ENCODE measurements at regions not wholly inside any gene's neighbourhood (a gene's known extent, or its start where the extent isn't known, plus 50 kb on each side); places are given as distances from the start of the nearest gene placed in this dataset.

DNA sequence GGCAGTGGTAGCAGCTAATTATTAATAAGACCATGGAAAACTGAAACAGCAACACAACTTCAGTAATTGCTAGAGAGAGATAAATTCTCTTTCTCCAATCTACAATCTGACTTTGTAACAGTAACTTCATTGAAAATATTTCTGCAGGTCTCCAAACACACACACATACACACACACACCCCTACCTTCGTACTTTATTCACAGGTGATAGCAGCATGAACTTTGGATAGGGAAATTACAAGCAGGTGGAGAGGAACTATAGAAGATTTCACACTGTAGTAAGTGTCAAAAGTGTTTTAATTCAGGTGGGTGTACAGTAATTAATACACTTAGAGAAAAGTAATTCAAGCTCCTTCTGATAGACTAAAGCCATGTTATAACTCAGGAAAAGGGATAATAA, 587.5 kb downstream of the TUSC7 start:
- POLR2A ChIA-PET: no interaction called here

GRCh38 chr3:117297541-117297940, 588.0 kb downstream of the TUSC7 start:
- H3K27me3 ChIP-seq (ENCODE audit: control insufficient read depth in 2 of 2, insufficient read depth in 2 of 2, low read length in 2 of 2): no peaks in the 10 kb centered on the region
- intact Hi-C loops (cut with micrococcal nuclease): no loop called here
- Mint-ChIP-seq H3K27me3 (no peaks in the 10 kb centered on the region), H3K4me3 (no peak overlapping the region), H3K27ac (no peak overlapping the region), H3K4me1 (no peaks in the 10 kb centered on the region), H3K9me3 (peaks cover 0 to 9% (median 0%) of the 10 kb centered on the region in 11 donors), H3K36me3 (no peaks in the 10 kb centered on the region)
- no peak for DNase-seq
- H3K9me3 ChIP-seq (ENCODE audit: control insufficient read depth in 2 of 3, low read length in 3 of 3): no peaks in the 10 kb centered on the region
- ATAC-seq: no peak
- ChIA-PET CTCF (no interaction called here), POLR2A (no interaction called here)
- no peak overlapping the region for H3K27ac ChIP-seq (ENCODE audit: low read depth, low read length)
- H3K36me3 ChIP-seq (ENCODE audit: control insufficient read depth in 2 of 3, insufficient read depth in 3 of 3, low read length in 3 of 3): no peaks in the 10 kb centered on the region
- no peak overlapping the region for H3K4me3 ChIP-seq (ENCODE audit: low read length)
- no peaks in the 10 kb centered on the region for H3K4me1 ChIP-seq (ENCODE audit: control insufficient read depth in 2 of 2, insufficient read depth in 2 of 2, low read length in 2 of 2)

More for the DNA sequence above, 587.5 kb downstream of the TUSC7 start:
- Histone ChIP-seq H3K4me3 (ENCODE audit: low read length) (no peak overlapping the region), H3K27me3 (ENCODE audit: control insufficient read depth in 2 of 2, insufficient read depth in 2 of 2, low read length in 2 of 2) (no peaks in the 10 kb centered on the region), H3K4me1 (ENCODE audit: control insufficient read depth in 2 of 2, insufficient read depth in 2 of 2, low read length in 2 of 2) (no peaks in the 10 kb centered on the region), H3K9me3 (ENCODE audit: control insufficient read depth in 2 of 3, low read length in 3 of 3) (no peaks in the 10 kb centered on the region), H3K27ac (ENCODE audit: low read depth, low read length) (no peak overlapping the region), H3K36me3 (ENCODE audit: control insufficient read depth in 2 of 3, insufficient read depth in 3 of 3, low read length in 3 of 3) (no peaks in the 10 kb centered on the region)
- Mint-ChIP-seq H3K27me3 (no peaks in the 10 kb centered on the region), H3K27ac (no peak overlapping the region), H3K9me3 (peaks cover 0 to 9% (median 0%) of the 10 kb centered on the region in 11 donors), H3K36me3 (no peaks in the 10 kb centered on the region), H3K4me1 (no peaks in the 10 kb centered on the region), H3K4me3 (no peak overlapping the region)
- intact Hi-C loops (cut with micrococcal nuclease): no loop called here
- CTCF ChIA-PET: no interaction called here
- no peak for DNase-seq
- ATAC-seq: no peak

- H3K4me1 Mint-ChIP-seq: no peaks in the 10 kb centered on the region
- intact Hi-C loops (cut with micrococcal nuclease): no loop called here
- H3K9me3 Mint-ChIP-seq: peaks cover 0 to 10% (median 0%) of the 10 kb centered on the region in 11 donors
- Histone ChIP-seq H3K27me3 (ENCODE audit: control insufficient read depth in 2 of 2, insufficient read depth in 2 of 2, low read length in 2 of 2) (no peaks in the 10 kb centered on the region), H3K36me3 (ENCODE audit: control insufficient read depth in 2 of 3, insufficient read depth in 3 of 3, low read length in 3 of 3) (no peaks in the 10 kb centered on the region), H3K4me3 (ENCODE audit: low read length) (no peak overlapping the region), H3K4me1 (ENCODE audit: control insufficient read depth in 2 of 2, insufficient read depth in 2 of 2, low read length in 2 of 2) (no peaks in the 10 kb centered on the region), H3K27ac (ENCODE audit: low read depth, low read length) (no peak overlapping the region), H3K9me3 (ENCODE audit: control insufficient read depth in 2 of 3, low read length in 3 of 3) (no peaks in the 10 kb centered on the region)
- ATAC-seq (no peak), DNase-seq (no peak)
- POLR2A ChIA-PET: no interaction called here
- H3K36me3 Mint-ChIP-seq: no peaks in the 10 kb centered on the region
- H3K27ac Mint-ChIP-seq: no peak overlapping the region
- no peaks in the 10 kb centered on the region for H3K27me3 Mint-ChIP-seq
- no peak overlapping the region for H3K4me3 Mint-ChIP-seq
- CTCF ChIA-PET: no interaction called here
Observed at GRCh38 chr3:117298273-117298672, 588.7 kb downstream of the TUSC7 start.

GRCh38 chr3:117302428-117302827, 592.8 kb downstream of the TUSC7 start:
- Mint-ChIP-seq H3K27ac (no peak overlapping the region), H3K4me1 (peaks cover 0 to 1% (median 0%) of the 10 kb centered on the region in 7 donors), H3K9me3 (peaks cover 0 to 24% (median 0%) of the 10 kb centered on the region in 11 donors), H3K27me3 (no peaks in the 10 kb centered on the region), H3K36me3 (no peaks in the 10 kb centered on the region), H3K4me3 (no peak overlapping the region)
- Histone ChIP-seq H3K4me1 (ENCODE audit: control insufficient read depth in 2 of 2, insufficient read depth in 2 of 2, low read length in 2 of 2) (no peaks in the 10 kb centered on the region), H3K4me3 (ENCODE audit: low read length) (no peak overlapping the region), H3K27me3 (ENCODE audit: control insufficient read depth in 2 of 2, insufficient read depth in 2 of 2, low read length in 2 of 2) (no peaks in the 10 kb centered on the region), H3K9me3 (ENCODE audit: control insufficient read depth in 2 of 3, low read length in 3 of 3) (no peaks in the 10 kb centered on the region), H3K36me3 (ENCODE audit: control insufficient read depth in 2 of 3, insufficient read depth in 3 of 3, low read length in 3 of 3) (no peaks in the 10 kb centered on the region), H3K27ac (ENCODE audit: low read depth, low read length) (no peak overlapping the region)
- ChIA-PET POLR2A (no interaction called here), CTCF (no interaction called here)
- intact Hi-C loops (cut with micrococcal nuclease): no loop called here
- DNase-seq (no peak), ATAC-seq (no peak)

DNA sequence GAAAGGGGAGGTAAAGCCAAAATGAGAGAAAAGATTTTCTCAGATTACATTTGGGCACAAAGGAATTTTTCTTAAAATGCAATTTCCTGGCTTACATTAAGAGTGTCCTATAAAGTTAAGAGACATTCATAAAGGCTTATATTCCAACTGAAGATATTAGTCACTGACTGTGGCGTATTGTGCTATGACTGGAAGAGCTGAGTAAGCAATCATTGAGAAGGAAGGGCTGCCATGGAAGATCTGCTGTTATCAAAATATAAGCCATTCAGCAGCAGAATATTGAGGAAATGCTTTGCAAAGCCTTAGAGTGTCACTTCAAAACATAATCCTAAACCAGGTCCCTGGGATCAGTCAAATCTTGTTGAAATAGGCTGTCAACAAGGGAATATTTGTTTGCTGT, 593.9 kb downstream of the TUSC7 start:
- Mint-ChIP-seq H3K27ac (no peak overlapping the region), H3K36me3 (no peaks in the 10 kb centered on the region), H3K4me1 (peaks cover 0 to 1% (median 0%) of the 10 kb centered on the region in 7 donors), H3K27me3 (no peaks in the 10 kb centered on the region), H3K9me3 (peaks cover 0 to 31% (median 0%) of the 10 kb centered on the region in 11 donors), H3K4me3 (no peak overlapping the region)
- no peak overlapping the region for H3K27ac ChIP-seq (ENCODE audit: low read depth, low read length)
- no peak for DNase-seq
- no peak overlapping the region for H3K4me3 ChIP-seq (ENCODE audit: low read length)
- no peaks in the 10 kb centered on the region for H3K4me1 ChIP-seq (ENCODE audit: control insufficient read depth in 2 of 2, insufficient read depth in 2 of 2, low read length in 2 of 2)
- H3K9me3 ChIP-seq (ENCODE audit: control insufficient read depth in 2 of 3, low read length in 3 of 3): no peaks in the 10 kb centered on the region
- intact Hi-C loops (cut with micrococcal nuclease): no loop called here
- POLR2A ChIA-PET: no interaction called here
- no peaks in the 10 kb centered on the region for H3K36me3 ChIP-seq (ENCODE audit: control insufficient read depth in 2 of 3, insufficient read depth in 3 of 3, low read length in 3 of 3)
- no peaks in the 10 kb centered on the region for H3K27me3 ChIP-seq (ENCODE audit: control insufficient read depth in 2 of 2, insufficient read depth in 2 of 2, low read length in 2 of 2)
- ATAC-seq: no peak
- CTCF ChIA-PET: no interaction called here

- H3K27ac Mint-ChIP-seq: no peak overlapping the region
- ATAC-seq: no peak
- no peaks in the 10 kb centered on the region for H3K27me3 Mint-ChIP-seq
- H3K4me1 ChIP-seq (ENCODE audit: control insufficient read depth in 2 of 2, insufficient read depth in 2 of 2, low read length in 2 of 2): no peaks in the 10 kb centered on the region
- H3K4me1 Mint-ChIP-seq: peaks cover 0 to 1% (median 0%) of the 10 kb centered on the region in 7 donors
- peaks cover 0 to 25% (median 0%) of the 10 kb centered on the region in 11 donors for H3K9me3 Mint-ChIP-seq
- H3K27ac ChIP-seq (ENCODE audit: low read depth, low read length): no peak overlapping the region
- H3K36me3 ChIP-seq (ENCODE audit: control insufficient read depth in 2 of 3, insufficient read depth in 3 of 3, low read length in 3 of 3): no peaks in the 10 kb centered on the region
- no peak overlapping the region for H3K4me3 ChIP-seq (ENCODE audit: low read length)
- H3K27me3 ChIP-seq (ENCODE audit: control insufficient read depth in 2 of 2, insufficient read depth in 2 of 2, low read length in 2 of 2): no peaks in the 10 kb centered on the region
- ChIA-PET POLR2A (no interaction called here), CTCF (no interaction called here)
- no peak overlapping the region for H3K4me3 Mint-ChIP-seq
- intact Hi-C loops (cut with micrococcal nuclease): no loop called here
- no peaks in the 10 kb centered on the region for H3K9me3 ChIP-seq (ENCODE audit: control insufficient read depth in 2 of 3, low read length in 3 of 3)
- no peaks in the 10 kb centered on the region for H3K36me3 Mint-ChIP-seq
- no peak for DNase-seq
Observed at GRCh38 chr3:117304681-117305080, 595.1 kb downstream of the TUSC7 start.

DNA sequence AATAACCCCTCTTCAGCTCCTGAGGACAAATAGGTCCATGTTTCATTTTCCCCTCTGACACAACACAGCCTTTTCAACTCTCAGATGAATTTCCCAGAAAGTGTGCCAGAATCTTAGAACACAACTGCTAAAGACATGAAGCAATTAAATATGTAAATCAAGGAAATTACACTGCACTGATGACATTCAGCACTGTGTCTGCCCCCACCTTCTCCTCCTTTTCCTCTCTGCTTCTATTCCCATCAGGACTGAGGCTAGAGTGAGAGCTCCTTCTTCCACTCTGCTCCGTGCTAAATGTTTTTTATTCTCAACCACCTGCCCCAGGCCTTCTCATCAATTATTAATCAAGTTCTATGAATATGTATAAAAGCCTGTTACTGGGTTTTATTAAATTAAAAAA, 596.1 kb downstream of the TUSC7 start:
- CTCF ChIA-PET: no interaction called here
- peaks cover 0 to 1% (median 0%) of the 10 kb centered on the region in 7 donors for H3K4me1 Mint-ChIP-seq
- intact Hi-C loops (cut with micrococcal nuclease): no loop called here
- POLR2A ChIA-PET: no interaction called here
- H3K36me3 ChIP-seq (ENCODE audit: control insufficient read depth in 2 of 3, insufficient read depth in 3 of 3, low read length in 3 of 3): no peaks in the 10 kb centered on the region
- H3K27ac ChIP-seq (ENCODE audit: low read depth, low read length): no peak overlapping the region
- no peak for DNase-seq
- H3K36me3 Mint-ChIP-seq: no peaks in the 10 kb centered on the region
- ATAC-seq: no peak
- no peak overlapping the region for H3K4me3 Mint-ChIP-seq
- no peaks in the 10 kb centered on the region for H3K27me3 ChIP-seq (ENCODE audit: control insufficient read depth in 2 of 2, insufficient read depth in 2 of 2, low read length in 2 of 2)
- no peak overlapping the region for H3K4me3 ChIP-seq (ENCODE audit: low read length)
- H3K27ac Mint-ChIP-seq: no peak overlapping the region
- no peaks in the 10 kb centered on the region for H3K9me3 ChIP-seq (ENCODE audit: control insufficient read depth in 2 of 3, low read length in 3 of 3)
- H3K9me3 Mint-ChIP-seq: peaks cover 0 to 22% (median 0%) of the 10 kb centered on the region in 11 donors
- H3K27me3 Mint-ChIP-seq: no peaks in the 10 kb centered on the region
- H3K4me1 ChIP-seq (ENCODE audit: control insufficient read depth in 2 of 2, insufficient read depth in 2 of 2, low read length in 2 of 2): no peaks in the 10 kb centered on the region

Measured in naive thymus-derived CD4-positive, alpha-beta T cell (primary cell).